Stimulated activated CD8-positive, alpha-beta memory T cell treated with anti-CD3 and anti-CD28 coated beads, Interleukin-15, amount 100 ng/mL, for 48 hours (primary cell): ENCODE measurements at regions not wholly inside any gene's neighbourhood (a gene's known extent, or its start where the extent isn't known, plus 50 kb on each side); places are given as distances from the start of the nearest gene placed in this dataset.

Experiments used
- DNase-seq, 2 donors: peaks; one replicate each; pipeline ENCODE4 v3.0.0-alpha.2; 2020; ENCODE audit warnings: low read depth in 2 of 2

DNA sequence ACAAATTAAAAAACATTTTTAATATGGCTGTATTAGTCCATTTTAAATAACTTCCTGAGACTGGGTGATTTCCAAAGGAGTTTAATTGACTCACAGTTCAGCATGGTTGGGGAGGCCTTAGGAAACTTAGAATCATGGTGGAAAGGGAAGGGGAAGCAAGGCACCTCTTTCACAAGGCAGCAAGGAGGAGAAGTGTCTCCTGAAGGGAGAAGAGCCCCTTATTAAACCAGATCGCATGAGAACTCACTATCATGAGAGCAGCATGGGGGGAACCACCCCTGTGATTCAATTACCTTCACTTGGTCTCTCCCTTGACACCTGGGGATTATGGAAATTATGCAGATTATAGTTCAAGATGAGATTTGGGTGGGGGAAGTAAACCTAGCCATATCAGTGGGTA lies 488.6 kb downstream of the ETS1 start:
- DNase-seq, result peak in 1 of 2 donors; percentile 4

DNA sequence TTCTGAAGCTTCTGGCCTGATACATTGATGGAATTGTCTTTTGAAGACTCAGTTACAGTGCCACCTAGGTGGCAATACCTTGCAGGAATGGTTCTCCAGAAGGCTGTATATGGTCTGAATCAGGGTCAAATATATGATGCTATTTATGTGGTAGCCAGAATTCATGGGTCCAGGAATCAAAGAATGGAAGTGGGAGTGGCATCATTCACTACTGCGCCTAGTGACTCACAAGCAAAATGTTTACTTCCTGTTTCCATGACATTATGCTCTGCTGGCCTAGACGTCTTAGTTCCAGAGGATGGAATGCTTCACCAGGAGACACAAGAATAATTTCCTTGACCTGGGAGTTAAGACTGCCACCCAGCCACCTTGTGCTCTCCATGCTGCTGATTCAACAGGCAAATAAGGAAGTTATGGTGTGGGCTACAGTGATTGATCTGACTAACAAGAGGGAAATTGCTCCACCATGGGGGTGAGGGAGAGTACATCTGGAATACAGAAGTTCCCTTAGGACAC lies 491.8 kb downstream of the ETS1 start:
- no peak for DNase-seq

GRCh38 chr11:128093689-128094088 lies 493.7 kb downstream of the ETS1 start:
- DNase-seq, result no peak

- no peak for DNase-seq
Observed at GRCh38 chr11:128089962-128090361, 497.4 kb downstream of the ETS1 start.

DNA sequence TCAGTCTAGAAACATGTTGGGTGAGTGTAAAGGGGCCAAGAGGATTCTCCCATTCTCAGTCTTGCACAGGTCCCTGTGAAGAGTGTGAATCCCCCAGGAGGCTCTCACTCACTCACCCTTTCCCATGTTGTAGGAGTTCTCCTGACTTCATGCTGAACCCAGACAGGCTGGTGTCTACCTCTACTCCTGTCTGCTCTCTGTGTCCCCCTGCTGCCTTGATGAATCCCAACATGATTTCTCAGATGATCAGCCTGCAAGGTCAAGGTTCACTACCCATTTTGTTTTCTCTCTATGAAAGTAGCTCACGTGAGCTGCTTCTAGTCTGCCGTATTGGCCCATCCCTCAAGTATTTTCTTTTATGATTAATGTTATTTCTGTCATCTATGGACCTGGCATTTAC lies 500.6 kb downstream of the ETS1 start:
- no peak for DNase-seq

DNA sequence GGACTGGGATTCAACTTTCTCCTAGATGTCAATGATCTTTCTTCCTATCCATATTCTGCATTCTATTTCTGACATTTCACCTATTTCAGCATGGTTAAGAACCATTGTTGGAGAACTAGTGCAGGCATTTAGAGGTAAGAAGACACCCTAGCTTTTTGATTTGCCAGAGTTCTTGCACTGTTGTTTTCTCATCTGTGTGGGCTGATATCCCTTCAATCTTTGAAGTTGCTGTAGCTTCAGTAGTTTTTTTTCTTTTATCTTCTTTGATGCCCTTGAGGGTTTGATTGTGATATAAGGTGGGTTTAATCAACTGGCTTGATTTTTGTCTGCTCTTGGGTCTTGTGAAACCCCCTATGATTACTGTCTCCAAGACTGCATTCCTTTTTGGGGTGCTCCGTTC lies 502.1 kb downstream of the ETS1 start:
- DNase-seq, result no peak

DNA sequence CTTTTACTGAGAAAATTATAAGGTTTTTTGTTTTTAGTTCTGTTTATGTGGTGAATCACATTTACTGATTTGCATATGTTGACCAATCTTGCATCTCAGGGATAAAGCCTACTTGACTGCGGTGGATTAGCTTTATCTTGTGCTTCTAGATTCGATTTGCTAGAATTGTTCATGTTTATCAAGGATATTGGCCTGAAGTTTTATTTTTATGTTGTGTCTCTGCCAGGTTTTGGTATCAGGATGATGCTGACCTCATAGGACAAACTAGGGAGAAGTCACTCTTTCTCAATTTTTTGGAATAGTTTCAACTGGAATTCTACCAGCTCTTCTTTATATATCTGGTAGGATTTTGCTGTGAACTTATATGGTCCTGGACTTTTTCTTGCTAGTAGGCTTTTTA lies 504.8 kb downstream of the ETS1 start:
- no peak for DNase-seq

- DNase-seq, result no peak
Observed at GRCh38 chr11:128069665-128070064, 517.7 kb downstream of the ETS1 start.

GRCh38 chr11:128067780-128068179 lies 519.6 kb downstream of the ETS1 start:
- DNase-seq, result no peak

DNA sequence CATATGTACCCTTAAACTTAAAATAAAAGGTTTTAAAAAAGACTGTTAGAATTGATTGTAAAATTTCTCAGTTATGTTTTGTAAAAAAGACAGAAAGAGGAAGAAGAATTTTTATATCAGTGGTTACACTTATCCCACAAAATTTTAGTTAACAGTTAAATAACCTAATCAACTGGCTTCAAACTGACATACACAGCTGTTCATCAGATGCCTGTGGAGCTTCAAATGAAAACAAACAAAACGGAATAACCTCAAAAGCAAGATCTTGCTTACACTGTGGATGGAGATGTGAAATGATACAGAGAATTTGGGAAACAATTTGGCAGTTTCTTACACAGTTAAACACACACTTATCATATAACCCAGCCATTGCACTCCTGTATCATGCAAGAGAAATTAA lies 521.0 kb downstream of the ETS1 start:
- no peak for DNase-seq

DNA sequence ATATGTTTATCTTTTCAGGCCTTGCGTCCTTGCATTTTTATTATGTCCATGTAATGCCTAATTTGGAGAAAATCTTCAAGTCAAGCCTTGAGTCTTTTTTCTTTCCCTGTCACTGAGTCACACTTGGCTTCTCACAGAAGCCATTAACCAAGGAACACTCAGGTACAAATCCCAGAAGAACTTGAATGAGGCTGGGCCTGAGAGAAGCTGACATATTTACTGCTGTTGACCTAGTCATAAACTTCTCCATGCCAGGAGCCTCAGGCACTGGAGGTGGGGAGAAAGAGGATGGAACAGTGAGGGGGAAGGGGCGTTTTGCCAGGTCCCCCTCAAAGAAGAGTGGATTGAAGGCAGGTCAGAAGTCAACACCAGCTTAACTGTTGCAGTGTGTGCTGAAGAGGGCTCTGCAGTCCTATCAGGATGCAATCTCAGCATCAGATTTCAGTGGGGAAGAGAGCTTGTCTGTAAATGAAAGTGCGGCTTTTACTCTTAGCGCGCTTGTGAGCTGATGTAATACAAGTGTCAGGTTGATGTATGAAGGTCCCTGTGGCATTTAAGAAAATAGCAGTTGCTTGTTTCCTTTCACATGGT lies 526.0 kb downstream of the ETS1 start:
- DNase-seq, result no peak

DNA sequence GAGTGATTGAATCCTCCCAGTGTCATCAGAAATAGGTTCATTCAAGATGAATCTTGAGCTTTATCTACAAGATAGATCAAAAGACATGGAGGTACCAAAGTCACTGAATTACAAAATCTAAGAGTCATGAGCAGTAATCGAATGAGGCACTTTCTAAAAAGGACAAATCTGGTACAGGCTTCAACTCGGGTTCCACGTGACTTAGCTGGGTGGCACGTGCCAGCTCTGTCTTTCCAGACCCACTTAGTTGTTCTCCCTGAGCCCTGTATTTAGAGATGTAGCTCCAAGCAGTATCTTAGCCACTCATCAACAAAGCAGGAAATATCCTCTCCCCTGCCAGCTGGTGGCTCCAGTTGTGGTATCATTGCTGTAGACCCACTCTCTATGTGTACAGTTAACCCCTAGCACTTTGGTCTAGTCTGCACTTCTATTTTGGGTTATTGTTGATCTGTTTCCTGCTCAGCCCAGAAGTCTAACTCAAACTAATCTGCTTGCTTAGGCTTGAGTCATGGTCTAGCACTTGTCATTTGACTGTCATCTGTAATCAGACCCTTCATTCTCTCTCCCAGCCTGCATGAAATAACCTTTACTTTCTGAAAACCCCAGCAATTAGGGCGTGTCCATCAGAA lies 528.7 kb downstream of the ETS1 start:
- no peak for DNase-seq

DNA sequence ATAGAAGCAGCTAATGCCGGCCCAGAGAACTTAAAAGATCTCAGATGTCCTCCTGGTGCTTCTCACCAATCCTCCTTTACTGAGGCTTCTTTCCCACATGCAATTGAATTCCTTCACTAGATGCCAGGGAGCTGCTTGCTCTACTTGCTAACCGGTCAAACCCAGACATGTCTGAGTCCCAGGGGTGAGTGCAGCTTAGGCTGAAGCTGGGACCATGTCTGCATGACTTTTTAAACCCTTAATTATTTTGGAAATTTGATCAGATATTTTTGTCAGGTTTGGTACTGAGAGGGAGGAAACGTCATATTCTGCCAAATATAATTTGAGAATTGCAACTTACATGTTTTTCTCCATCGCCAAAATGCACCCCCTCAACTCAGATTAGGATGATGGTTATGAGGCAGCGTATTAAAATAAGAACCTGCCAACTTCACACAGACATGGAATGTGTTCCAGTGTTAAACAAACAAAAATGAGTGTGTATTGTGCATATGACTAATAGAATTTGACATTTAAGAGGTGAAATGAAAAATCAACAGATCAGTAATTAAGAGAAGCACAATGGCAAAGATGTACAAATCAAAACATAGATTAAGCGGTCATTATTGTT lies 529.5 kb downstream of the ETS1 start:
- DNase-seq, result no peak

GRCh38 chr11:128055576-128056217 lies 531.7 kb downstream of the ETS1 start:
- no peak for DNase-seq

GRCh38 chr11:128053981-128054931 lies 533.1 kb downstream of the ETS1 start:
- no peak for DNase-seq

DNA sequence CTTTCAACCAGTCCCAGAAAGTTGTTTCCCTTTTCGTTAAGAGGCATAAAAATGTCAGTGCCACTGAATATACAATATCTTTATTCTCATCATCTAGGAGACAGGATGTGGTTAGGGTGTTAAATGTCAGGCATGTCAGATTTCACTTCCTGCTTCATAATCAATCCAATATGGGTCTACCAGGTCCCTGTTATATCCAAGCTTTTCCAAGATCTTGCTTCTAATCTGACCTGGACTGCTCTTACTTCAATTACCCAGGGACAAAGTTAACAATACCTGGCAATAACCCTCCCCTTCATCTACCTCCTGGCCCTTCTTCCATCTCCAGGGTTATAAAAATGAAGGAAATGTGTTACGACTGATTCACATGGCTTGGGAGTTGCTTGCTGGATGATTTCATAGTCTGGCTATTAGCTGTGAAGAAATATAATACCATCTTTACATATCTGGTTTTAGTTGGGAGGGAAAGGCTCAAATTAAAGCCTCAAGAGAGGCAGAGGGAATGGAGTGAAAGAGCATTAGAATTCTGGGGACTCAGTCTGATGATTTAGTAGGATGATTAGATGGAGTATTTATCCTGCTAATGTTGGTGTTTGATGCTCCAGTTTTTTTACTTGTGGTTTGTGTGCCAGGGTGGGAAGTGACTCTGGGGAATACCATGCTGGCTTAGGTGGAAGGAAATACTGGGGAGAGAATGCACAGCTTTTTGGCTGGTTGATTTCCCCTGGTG lies 534.3 kb downstream of the ETS1 start:
- no peak for DNase-seq

GRCh38 chr11:128048121-128048520 lies 539.2 kb downstream of the ETS1 start:
- no peak for DNase-seq

DNA sequence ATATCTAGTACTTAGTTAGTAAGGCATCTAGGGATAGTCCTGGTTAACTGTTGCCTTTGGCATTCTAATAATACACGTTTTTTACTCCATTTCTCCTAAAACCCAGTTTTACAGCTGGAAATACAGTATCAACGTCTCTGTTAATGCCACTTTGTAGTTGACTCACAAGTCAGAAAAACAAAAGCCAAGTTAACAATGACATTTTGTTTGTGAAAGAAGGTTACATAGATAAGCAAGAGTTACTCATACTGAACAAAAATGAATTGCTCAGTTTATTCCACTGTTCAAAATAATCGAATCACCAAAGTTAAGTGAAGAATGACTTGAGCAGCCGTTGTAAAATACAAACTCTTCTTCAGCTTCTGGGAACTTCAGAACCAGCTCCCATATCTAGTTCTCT lies 540.3 kb downstream of the ETS1 start:
- DNase-seq, result no peak

DNA sequence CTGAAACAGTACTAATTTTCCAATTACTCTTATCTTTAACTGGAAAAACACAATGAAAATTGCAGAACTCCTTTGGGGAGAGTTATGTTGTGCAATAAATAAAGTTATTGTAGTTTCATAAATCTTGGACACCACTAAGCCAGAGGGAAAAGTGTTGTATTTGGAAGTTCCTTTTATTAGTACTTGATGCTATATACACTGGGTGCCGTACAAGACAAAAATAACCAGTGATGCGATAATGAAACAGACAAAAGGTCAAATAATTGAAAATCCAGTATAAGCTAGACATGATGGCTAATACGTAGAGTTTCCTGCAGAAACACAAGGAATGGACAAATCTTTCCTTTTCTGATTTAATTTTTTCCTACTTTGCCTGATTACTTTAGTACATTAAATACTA lies 541.1 kb downstream of the ETS1 start:
- DNase-seq, result no peak

- no peak for DNase-seq
Observed at GRCh38 chr11:128045094-128045725, 542.1 kb downstream of the ETS1 start.
